Amniotic stem cell (primary cell): ENCODE measurements at regions not wholly inside any gene's neighbourhood (a gene's known extent, or its start where the extent isn't known, plus 50 kb on each side); places are given as distances from the start of the nearest gene placed in this dataset.

Experiments used
- DNase-seq: peaks from one replicate; lab custom pipeline; 2025; lab: John Stamatoyannopoulos, UW

DNA sequence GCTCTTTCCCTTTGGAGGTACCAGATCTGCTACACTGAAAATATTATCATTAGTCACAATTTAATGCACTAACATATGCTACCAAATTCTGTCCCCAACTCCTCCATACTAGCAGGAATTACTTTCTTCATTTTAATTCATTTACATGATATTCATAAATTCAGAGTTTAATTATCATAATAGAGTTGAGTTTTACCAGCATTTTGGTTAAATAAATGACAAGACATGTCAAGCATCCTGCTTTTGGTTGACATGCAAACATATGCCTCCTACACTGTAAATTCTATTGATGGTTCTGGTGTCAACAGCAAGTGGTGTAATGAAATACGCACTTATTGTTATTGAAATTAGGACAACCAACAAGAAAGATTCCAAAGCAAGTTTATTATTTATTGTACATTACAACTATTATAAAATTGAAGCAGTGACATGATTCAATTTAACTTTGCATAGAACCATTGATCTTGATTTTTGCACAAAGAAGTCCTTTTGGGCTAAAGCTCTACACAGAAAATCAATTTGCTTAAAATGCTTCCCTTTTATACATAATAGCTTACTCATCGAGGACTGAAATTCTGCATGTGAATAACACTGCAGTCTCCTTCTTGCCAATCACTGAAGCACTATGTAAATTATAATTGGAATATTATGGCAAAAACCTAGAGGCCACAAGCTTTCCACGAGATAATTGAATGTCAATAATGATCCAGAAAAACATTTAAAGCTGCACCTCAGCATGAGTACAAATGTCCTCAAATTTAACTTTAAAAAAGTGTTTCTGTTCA is 728.6 kb upstream of the ADGRL2 start:
- no peak for DNase-seq

DNA sequence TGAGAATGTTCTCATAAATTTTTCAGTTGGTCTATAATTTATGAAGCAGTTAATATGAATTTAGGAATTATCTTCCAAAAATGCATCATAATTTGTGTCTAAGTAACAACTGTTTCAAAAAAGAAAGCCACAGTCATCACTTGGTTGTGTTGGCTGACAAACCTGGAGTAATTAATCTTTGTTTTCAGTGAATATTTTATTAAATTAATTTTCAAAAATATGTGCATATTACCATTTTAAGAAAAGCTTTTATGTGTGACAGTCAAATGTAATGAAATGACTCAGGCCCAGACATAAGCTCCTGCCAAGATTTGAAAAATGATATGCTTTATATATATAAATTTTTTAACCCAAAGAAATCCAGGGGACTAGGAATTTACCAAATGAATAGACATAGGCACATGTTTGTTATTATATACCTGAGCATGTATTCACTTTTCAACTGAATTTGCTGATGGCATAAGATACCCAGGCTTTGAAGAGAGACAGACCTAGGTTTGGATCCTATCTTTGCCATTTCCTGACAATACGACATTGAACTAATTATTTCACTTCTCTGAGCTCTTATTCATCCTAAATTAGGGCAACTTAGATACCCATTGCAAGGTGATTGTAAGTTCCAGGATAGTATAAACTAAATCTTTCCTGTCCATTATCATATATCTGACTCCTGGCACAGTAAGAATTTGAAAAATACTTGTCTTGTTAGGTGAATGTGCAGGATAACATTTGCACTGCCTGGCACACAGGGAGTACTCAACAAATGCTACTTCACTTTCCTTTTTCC is 729.5 kb upstream of the ADGRL2 start:
- DNase-seq = no peak

DNA sequence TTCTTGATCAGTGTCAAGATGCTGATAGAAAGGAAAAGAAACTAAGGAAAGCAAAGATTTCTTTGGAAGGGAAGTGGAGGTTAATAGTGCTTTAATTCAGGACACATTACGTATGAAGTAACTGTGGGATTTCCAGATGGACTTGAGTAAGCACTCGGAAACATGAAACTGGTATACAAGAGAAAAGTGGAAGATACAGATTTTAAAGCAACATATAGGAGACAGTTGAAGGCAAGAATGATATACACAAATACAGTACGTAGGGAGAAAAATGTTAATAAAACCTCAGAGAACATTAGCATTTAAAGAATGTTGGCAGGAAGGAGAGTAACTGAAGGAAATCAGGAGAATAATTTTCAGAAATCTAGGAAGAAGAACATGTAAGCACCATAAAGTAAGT is 730.9 kb upstream of the ADGRL2 start:
- DNase-seq = no peak

DNA sequence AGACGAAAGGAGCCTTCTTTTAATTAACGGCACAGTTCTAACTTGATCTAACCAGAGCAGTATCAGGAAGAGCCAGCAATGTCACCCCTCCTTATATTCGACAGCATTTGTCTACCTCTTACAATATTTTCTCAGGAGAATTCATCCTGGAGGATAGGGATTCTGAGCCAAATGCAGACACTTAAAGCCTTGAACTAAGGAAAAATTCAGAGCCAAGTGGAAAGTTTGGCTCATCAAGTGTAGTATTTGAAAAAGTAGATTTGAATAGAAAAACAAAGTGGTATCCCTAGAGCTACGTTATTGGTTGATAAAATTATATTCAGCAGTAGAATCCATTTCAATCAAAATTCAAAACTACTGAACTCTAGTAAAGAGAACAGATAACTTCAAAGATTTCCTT is 732.0 kb upstream of the ADGRL2 start:
- DNase-seq = no peak

DNA sequence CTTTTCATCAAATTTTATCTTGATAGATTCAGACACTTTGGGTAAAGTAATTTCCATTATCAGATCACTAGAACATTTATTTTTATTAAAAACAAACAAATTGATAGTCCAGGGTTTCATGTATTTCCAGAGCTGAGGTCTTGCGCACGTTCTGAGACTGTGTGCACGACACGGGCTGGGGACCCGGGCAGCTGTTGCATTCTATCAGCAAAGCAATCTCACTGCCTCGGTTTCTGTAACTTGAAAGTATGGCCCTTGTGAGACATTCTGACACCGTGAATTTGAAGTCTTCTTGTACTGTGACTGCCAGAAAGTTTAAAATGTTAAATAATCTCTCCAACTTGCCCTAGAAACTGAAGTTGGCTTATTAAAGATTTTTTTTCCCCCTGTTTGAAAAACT is 746.9 kb upstream of the ADGRL2 start:
- DNase-seq = no peak

DNA sequence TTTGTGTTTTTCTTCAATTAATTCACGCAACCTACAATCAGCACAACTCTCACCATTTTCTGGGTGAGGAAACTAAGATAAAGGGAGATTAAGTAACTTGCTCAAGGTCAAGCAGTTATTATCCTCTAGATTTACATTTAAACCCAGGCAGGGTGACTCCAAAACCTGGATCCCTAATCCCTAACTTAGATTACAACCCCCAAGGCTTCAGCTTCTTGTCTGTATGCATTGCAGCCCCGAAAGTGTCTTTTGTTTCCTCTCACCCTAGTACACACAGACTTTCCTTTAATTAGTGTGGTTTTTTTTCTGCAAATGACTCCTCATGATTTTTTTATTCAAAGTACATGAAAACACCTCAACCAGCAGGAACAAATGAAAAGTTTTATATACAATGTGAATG is 748.6 kb upstream of the ADGRL2 start:
- DNase-seq = no peak

DNA sequence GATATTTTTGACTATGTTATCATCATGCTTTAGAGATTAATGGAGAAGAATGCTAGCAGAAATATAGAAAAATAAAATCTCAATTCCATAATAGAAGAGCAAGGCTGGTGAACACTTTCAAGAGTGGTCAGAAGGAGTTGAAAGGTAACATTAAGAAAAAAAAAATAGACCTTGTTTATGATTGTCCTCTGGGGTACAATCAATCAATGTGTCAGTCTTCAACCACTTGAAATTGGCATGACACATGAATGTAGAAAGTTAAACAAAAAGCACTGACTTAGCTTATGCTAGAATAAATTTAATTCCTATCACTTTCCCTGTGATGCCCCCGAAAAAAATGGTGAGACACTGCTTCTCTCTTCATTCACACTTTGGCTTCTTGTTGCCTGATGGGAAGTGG is 750.3 kb upstream of the ADGRL2 start:
- no peak for DNase-seq

DNA sequence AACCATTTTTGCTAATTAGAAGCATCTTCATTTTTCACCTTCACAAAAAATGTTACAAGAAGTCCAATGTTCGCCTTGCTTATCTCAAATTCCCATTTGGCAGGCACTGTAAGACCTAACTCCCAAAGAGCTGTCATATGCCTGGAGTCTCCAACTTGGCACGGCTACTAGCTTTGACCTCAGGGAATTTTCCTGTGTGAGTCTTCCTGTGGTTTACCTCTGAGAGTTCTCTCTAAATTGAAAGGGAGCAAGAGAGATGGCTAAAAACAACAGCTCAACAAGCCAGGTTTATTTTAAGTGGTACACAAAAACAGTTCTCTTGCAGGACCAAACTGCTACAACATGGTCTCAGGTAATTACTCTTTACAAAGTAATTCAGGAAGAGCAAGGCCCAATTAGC is 756.0 kb upstream of the ADGRL2 start:
- no peak for DNase-seq

DNA sequence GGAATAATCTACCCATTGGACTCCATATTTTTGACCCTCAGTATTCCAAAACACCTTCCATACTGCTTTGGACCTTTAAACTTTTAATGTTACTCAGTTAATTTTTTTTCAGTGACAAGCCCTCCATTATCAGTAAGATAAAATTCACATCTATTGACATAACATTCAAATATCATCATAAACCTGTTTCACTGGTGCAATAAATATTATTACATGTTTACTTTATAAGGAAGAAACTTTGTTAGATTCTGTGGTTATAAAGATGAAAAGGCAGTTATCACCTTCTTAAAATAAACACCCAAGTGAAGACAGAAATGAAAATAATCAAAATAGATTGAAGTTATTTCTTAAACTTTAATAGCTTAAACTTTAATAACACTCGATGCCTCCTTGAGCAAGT is 758.5 kb upstream of the ADGRL2 start:
- no peak for DNase-seq

DNA sequence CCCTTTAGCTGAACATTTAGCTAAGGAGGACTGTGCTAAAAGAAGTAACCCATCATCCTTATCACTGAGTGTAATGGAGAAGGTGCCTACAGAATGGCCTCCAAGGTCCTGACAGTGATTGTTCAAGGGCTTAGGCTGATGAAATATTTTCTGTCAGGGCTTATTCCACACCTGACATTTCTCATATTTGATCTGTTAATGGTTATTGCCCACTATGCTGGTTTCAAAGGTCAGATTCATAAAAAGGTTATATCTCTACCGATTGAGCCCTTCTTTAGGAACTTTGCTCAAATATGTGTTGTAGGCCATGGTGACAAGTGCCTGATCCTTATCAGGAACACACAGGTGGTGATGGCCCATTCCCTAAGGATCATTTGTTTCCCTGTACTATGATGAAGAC is 766.4 kb upstream of the ADGRL2 start:
- DNase-seq = no peak

DNA sequence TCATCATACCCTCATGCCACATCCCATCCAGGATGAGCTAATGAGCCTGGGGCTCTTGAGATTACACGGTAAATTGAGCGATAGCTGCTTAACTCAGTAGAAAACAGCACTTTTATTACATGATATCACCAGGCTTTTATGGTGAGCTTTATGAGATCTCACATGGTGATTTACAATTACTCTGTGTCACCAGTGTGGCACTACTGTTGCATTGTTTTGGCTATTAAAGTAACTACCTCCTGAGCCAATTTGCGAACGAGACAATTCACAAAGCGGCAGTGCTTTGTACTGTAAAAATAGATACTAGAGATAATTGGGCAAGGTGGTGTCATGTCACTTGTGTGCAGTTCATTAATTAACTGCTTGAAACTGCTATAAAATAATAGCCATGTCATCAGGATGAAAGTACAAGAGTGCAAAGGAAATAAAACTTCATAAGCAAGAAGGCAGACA is 767.7 kb upstream of the ADGRL2 start:
- no peak for DNase-seq

DNA sequence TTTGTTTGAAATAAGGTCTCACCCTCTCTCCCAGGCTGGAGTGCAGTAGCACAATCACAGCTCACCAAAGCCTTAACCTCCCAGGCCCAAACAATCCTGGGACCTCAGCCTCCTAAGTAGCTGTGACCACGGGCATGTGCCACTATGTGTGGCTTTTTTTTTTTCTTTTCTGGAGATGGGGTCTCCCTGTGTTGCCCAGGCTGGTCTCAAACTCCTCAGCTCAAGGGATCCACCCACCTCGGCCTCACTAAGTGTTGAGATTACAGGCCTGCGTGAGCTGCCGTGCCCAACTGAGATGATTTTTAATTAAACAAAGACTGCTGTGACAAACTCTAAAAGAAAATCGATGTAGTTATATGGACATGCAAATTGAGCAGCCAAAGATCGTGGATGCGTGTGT is 768.4 kb upstream of the ADGRL2 start:
- DNase-seq = no peak

DNA sequence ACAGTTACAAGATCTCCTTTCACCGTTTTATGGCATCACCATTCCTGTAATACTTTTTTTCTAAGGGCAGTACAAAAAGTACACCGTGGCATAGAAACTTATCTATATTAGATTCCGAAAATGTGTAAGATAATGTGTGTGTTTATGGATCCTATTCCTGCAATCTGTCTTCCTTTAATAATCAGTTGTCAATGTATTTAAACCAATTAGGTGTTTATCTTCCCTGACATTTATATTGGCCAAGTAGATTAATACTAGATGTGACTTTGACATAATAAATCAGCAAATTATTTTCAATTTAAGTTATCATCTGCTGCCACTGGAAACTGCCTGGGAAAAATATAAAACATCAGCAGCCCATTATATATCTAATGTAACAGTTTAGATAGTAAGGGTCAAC is 770.3 kb upstream of the ADGRL2 start:
- no peak for DNase-seq

DNA sequence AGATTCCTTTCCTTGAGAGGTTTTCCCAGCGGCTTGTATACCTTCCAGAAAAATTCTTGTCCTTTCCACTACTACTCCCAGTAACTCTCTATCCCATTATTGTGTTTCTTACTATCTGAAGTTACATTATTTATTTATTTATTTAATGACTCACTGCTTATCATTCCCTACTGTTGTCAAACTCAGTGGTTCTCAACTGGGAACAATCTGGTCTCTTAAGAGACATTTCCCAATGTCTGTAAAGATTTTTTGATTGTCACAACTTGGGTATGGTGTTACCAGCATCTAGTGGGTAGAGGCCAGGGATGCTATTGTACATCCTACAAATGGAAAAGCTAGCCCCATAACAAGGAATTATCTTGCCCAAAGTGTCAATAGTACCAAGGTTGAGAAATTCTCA is 771.5 kb upstream of the ADGRL2 start:
- DNase-seq = no peak

DNA sequence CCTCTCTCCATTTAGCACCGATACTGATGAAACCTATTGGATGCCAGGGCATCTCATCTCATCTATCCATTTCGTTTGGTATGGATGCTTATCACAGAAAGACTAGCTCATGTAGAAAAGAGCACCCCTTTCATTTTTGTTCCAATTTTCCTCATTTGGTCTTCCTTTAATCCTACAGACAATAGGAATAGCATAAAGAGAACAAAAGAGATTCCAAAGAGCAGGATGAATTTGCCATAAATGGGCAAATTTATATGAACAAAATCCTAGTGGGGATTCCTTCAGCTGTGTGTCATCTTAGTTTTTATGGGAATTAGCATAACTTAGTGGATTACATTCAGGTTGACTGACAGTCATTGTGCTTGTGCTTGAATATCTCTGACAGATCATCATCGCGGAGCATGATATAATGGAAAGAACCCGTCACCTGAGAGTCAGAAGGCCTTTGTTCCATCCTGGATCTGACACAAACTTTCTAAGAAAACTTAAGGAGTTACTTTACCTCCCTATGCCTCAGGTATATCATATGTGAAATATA is 777.5 kb upstream of the ADGRL2 start:
- no peak for DNase-seq

DNA sequence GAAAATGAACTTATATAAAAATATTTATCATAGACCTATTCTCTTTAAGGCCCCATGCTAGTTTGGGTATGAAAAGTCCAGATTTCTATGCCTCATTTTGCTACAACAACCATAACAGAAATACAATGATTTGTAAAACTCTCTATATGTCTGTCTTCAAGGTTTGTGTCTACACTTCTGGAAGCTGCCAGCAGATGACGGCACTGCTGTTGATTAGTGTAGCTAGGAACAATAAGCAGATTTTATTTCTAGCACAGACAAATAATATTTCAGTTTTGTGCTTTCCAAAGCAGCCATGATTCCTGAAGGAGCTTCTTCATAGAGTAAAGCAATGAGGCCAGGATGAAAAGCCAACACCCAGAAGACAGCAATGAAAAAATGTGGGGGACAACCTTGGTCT is 779.6 kb upstream of the ADGRL2 start:
- DNase-seq = no peak

DNA sequence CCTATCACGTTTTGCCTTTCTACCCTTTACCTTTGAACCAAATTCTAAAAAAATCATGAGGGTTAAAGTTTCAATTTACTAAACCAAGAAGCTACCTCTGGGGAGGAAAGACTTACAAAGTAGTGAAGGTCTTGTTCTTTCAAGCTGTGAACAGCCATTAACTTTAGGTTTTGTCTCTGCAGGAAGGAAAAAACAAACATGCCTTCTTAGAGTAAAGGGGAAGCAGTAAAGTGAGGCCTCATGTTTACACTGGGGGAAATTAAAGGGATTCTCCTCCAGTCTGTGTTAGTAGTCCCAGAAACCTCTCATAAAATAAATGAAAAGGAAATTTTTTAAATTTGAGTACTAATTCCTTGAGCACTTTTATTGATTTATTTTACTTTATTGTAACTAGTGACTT is 780.2 kb upstream of the ADGRL2 start:
- DNase-seq = no peak

DNA sequence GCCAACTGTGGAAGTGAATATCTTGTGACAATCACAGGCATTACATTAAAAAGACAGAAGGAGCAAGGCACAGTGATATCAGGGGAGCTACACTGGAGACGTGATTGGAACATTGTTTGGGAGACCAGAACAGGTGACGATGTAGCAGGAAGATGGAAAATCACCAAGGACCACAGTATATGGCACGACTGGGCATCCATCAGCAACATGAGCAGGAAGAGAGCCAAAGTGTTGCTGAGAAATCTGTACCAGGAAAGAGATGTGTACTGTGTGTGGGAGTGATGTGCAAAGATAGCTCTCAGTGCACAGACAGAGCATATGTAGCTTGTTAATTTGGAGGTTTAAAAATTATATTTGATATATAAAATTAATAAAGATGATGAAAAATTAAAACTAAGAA is 790.6 kb upstream of the ADGRL2 start:
- no peak for DNase-seq

DNA sequence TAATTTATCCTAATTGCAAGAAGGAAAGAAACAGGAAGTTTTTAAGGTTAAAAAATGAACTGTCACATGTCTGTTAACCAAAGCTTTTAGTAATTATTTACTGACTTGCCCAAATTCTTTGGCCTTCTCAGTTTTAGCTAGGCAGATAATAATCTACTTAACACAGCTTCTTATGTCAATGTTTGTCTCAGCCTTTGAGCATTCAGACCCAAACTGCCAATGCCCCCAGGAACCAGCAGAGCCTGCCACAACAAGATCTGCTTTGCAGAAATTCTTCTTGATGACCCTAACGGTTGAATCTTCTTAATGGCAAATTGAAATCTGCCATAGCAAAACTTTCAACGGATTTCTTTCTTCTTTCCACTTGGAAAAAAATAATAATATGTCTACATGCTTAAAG is 792.4 kb upstream of the ADGRL2 start:
- no peak for DNase-seq

DNA sequence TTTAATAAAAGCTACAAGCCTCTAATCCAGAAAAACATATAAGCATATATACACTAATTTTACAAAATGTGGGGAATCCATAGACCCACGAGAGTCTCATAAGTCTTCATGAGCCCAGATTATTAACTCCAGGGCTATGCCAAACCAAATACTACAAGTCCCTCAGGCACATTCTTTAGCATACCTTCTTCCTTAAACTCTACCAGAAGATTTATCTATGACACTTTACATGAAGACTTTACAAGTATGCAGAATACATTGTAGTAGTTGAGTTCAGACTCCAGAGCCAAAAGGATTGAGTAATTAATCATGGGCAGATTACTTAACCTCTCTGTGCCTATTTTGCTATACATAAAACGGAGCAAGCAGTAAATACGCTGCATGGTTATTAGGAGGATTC is 793.7 kb upstream of the ADGRL2 start:
- DNase-seq = no peak

DNA sequence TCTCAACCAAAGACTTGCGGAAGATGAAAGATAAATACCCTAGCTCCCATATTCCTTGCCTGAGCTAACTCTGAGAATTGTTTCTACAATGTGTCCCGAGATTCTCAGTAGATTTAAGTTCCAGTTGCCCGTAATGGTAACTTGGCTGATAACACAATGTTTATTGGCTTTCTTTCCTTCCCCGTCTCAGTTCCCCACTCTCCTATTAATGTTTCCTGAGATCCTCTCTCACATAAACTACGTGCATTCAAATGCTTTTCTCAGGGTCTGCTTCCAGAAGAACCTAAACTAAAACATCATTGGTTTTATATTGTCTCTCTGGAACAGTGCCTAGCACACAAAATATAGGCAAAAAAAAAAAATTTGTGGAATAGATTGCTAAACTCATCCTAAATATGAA is 794.2 kb upstream of the ADGRL2 start:
- no peak for DNase-seq

DNA sequence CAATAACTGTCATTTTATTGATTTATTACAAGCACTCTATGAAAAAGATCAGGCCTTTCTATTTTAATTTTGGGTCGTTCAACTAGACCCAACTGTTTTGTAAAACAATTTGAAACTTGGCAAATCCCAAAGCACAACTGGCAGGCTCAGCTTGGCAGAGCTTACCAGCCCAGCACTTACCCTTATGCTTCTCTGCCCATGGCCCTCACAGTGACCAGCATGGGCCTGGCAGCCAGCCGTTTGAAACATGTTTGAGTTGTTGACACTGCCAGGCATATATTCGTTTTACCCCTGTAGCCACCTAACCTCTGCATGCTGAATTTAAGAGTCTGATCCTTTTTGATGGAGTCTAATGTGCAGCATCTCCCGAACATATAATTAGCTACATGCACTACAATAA is 796.7 kb upstream of the ADGRL2 start:
- no peak for DNase-seq

DNA sequence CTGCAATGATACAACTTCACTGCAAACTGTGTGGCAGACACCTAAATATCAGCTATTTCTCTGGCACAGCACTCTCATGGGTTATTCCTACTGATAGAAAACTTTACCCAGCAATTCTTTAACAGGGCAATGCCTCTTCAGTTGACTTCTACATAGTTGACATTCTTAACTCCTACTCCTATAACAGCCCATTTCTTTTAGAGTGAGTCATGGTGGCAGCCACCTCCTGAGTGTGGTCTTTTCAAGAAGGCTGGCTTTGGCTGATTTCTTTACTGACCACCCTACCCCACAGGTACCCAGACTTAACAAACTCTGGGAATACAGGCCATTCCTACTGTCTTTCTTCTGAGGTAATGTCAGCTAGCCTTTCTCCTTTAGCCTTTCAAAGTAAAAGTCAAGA is 805.8 kb upstream of the ADGRL2 start:
- no peak for DNase-seq
